ENCODE measurements at regions not wholly inside any gene's neighbourhood (a gene's known extent, or its start where the extent isn't known, plus 50 kb on each side); places are given as distances from the start of the nearest gene placed in this dataset.

DNA sequence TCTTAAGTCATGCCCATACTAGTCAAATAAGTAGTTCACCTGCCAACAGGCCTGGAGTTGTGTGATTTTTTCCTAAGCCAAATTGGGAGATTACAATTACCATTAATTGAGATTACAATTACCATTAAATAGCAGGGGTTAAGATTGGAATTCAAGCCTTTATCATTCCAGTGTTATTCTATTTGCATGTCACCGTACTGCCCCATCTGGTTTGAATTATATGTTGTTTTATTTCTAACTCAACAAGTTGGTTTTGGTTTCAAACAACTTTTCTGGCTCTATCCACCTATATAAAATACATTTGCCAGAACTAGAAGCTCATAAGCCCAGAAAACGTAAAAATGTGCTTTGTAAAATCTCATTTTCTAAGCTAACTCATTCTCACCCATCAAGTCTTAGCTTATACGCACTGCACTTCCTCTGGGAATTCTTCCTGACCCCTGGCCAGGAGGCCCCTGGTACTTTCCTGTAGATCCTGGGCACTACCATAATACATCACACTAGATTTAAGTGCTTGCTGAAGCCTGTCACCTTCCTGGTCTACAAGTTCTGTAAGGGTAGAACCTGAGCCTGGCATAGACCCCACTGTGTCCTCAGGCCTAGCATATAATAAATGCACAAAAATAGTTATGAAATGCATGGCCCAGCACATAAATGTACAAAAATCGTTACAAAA lies 242.0 kb upstream of the TRPM3 start:
- CTCF ChIA-PET: no interaction called here
- Histone ChIP-seq H3K9ac (replicated peaks; ENCODE audit: extremely low read depth, insufficient read depth, low read length) (no peak overlapping the region), H3K4me3 (replicated peaks in 1 of 3; ENCODE audit: insufficient read depth in 1 of 3, low read depth in 1 of 3, low read length in 3 of 3) (no peak overlapping the region), H3K36me3 (ENCODE audit: control insufficient read depth in 2 of 2, extremely low read depth in 1 of 2, insufficient read depth in 2 of 2, low read length in 2 of 2) (no peaks in the 10 kb centered on the region), H3K4me1 (ENCODE audit: control insufficient read depth, extremely low read depth, insufficient read depth, low read length) (no peaks in the 10 kb centered on the region), H3K9me1 (replicated peaks; ENCODE audit: control insufficient read depth, extremely low read depth, insufficient read depth, low read length) (no peaks in the 10 kb centered on the region), H3K4me2 (ENCODE audit: insufficient read depth, low read length) (no peak overlapping the region), H3K9me3 (replicated peaks; ENCODE audit: control insufficient read depth, insufficient read depth, low read length) (no peaks in the 10 kb centered on the region), H3K27ac (ENCODE audit: insufficient read depth, low read depth, low read length) (no peak overlapping the region), H4K20me1 (replicated peaks; ENCODE audit: control insufficient read depth, extremely low read depth, insufficient read depth, low read length) (no peaks in the 10 kb centered on the region), H3K79me2 (ENCODE audit: control insufficient read depth, insufficient read depth, low read length) (no peaks in the 10 kb centered on the region), H3K27me3 (ENCODE audit: control insufficient read depth in 2 of 2, insufficient read depth in 2 of 2, low read length in 2 of 2) (no peaks in the 10 kb centered on the region), H2AFZ (ENCODE audit: low read depth, low read length) (no peak overlapping the region)
- DNase-seq (ENCODE audit: low read depth, low spot score): no peak
- intact Hi-C loops (cut with micrococcal nuclease) (no loop called here), dilution Hi-C loops (cut with MboI; ENCODE audit: extremely low pct_ligation_motif_present, low sequenced_read_pairs) (no loop called here)
- POLR2A ChIA-PET: no interaction called here
- FAIRE-seq: no peak
- TF ChIP-seq EZH2 (IDR thresholded peaks at IDR 0.05; ENCODE audit: borderline replicate concordance, low read depth, low read length, severe bottlenecking): no peak
- no peak for TF ChIP-seq MYC (IDR thresholded peaks at IDR 0.05; ENCODE audit: low read depth, low read length)
- no peak for TF ChIP-seq GATA2 (IDR thresholded peaks at IDR 0.05; ENCODE audit: insufficient read depth, insufficient read length, low read depth, low read length)
- TF ChIP-seq FOS (IDR thresholded peaks at IDR 0.05; ENCODE audit: borderline replicate concordance, insufficient read depth, low read length): no peak
- TF ChIP-seq, protein P1, sequence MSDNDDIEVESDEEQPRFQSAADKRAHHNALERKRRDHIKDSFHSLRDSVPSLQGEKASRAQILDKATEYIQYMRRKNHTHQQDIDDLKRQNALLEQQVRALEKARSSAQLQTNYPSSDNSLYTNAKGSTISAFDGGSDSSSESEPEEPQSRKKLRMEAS (IDR thresholded peaks at IDR 0.05; ENCODE audit: insufficient read depth, insufficient read length): no peak
- TF ChIP-seq, protein P2, sequence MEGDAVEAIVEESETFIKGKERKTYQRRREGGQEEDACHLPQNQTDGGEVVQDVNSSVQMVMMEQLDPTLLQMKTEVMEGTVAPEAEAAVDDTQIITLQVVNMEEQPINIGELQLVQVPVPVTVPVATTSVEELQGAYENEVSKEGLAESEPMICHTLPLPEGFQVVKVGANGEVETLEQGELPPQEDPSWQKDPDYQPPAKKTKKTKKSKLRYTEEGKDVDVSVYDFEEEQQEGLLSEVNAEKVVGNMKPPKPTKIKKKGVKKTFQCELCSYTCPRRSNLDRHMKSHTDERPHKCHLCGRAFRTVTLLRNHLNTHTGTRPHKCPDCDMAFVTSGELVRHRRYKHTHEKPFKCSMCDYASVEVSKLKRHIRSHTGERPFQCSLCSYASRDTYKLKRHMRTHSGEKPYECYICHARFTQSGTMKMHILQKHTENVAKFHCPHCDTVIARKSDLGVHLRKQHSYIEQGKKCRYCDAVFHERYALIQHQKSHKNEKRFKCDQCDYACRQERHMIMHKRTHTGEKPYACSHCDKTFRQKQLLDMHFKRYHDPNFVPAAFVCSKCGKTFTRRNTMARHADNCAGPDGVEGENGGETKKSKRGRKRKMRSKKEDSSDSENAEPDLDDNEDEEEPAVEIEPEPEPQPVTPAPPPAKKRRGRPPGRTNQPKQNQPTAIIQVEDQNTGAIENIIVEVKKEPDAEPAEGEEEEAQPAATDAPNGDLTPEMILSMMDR (IDR thresholded peaks at IDR 0.05; ENCODE audit: extremely low read depth in 1 of 2, insufficient read depth in 1 of 2, low read depth in 1 of 2, low read length in 2 of 2): no peak
- no peak for TF ChIP-seq JUN (IDR thresholded peaks at IDR 0.05; ENCODE audit: borderline replicate concordance, insufficient read depth, insufficient read length, low read depth)
- TF ChIP-seq POLR2A (IDR thresholded peaks at IDR 0.05; ENCODE audit: low read depth, low read length): no peak
- no TSS peak for BruUV-seq (replicated peaks)

Measured in endothelial cell of umbilical vein (primary cell).